Breast epithelium (tissue), 3 donors: ENCODE measurements at regions not wholly inside any gene's neighbourhood (a gene's known extent, or its start where the extent isn't known, plus 50 kb on each side); places are given as distances from the start of the nearest gene placed in this dataset.

Experiments
- POLR2A ChIP-seq: fragments of 450-650 bp; IDR thresholded peaks from one replicate; pipeline ENCODE4 v1.6.1; 2016; ENCODE audit warnings: antibody characterized with exemption, mild to moderate bottlenecking, moderate library complexity
- POLR2AphosphoS5 ChIP-seq, 3 donors: sonication (generic); formaldehyde crosslinking; IDR thresholded peaks; one replicate each; pipeline ENCODE4 v1.6.1; 2017; ENCODE audit warnings: antibody characterized with exemption in 3 of 3
- TF ChIP-seq, protein P1 (sequence below), 3 donors: fragments of 450-650 bp; IDR thresholded peaks; one replicate each; pipeline ENCODE4 v1.5.1; 2016 to 2017; ENCODE audit warnings: antibody characterized with exemption in 3 of 3, mild to moderate bottlenecking in 3 of 3, moderate library complexity in 3 of 3

GRCh38 chr7:14048889-14049288, 59.4 kb upstream of the ETV1 start:
- TF ChIP-seq, protein P1, sequence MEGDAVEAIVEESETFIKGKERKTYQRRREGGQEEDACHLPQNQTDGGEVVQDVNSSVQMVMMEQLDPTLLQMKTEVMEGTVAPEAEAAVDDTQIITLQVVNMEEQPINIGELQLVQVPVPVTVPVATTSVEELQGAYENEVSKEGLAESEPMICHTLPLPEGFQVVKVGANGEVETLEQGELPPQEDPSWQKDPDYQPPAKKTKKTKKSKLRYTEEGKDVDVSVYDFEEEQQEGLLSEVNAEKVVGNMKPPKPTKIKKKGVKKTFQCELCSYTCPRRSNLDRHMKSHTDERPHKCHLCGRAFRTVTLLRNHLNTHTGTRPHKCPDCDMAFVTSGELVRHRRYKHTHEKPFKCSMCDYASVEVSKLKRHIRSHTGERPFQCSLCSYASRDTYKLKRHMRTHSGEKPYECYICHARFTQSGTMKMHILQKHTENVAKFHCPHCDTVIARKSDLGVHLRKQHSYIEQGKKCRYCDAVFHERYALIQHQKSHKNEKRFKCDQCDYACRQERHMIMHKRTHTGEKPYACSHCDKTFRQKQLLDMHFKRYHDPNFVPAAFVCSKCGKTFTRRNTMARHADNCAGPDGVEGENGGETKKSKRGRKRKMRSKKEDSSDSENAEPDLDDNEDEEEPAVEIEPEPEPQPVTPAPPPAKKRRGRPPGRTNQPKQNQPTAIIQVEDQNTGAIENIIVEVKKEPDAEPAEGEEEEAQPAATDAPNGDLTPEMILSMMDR (IDR thresholded peaks at IDR 0.05) = no peak
- TF ChIP-seq POLR2AphosphoS5 (IDR thresholded peaks at IDR 0.05) = no peak
- no peak for TF ChIP-seq POLR2A
